ENCODE measurements at regions not wholly inside any gene's neighbourhood (a gene's known extent, or its start where the extent isn't known, plus 50 kb on each side); places are given as distances from the start of the nearest gene placed in this dataset.

GRCh38 chr6:140850438-140850837 lies 1282.3 kb upstream of the GJE1 start:
- H3K4me2 ChIP-seq (ENCODE audit: low read length), result peak overlapping the region; percentile 40
- Mint-ChIP-seq H3K36me3 (ENCODE audit: low read depth, unreplicated experiment) (no peaks in the 10 kb centered on the region), H3K27me3 (ENCODE audit: low read depth, unreplicated experiment) (no peaks in the 10 kb centered on the region), H3K27ac (ENCODE audit: unreplicated experiment) (no peak overlapping the region), H3K9me3 (ENCODE audit: unreplicated experiment) (no peaks in the 10 kb centered on the region), H3K4me1 (ENCODE audit: low read depth, unreplicated experiment) (no peaks in the 10 kb centered on the region), H3K4me3 (ENCODE audit: unreplicated experiment) (no peak overlapping the region)
- H3K79me2 ChIP-seq (ENCODE audit: insufficient read depth, low read length), result no peaks in the 10 kb centered on the region
- no peak for TF ChIP-seq EZH2 (IDR thresholded peaks at IDR 0.05; ENCODE audit: insufficient read depth, low read length)
- TF ChIP-seq, protein P1, sequence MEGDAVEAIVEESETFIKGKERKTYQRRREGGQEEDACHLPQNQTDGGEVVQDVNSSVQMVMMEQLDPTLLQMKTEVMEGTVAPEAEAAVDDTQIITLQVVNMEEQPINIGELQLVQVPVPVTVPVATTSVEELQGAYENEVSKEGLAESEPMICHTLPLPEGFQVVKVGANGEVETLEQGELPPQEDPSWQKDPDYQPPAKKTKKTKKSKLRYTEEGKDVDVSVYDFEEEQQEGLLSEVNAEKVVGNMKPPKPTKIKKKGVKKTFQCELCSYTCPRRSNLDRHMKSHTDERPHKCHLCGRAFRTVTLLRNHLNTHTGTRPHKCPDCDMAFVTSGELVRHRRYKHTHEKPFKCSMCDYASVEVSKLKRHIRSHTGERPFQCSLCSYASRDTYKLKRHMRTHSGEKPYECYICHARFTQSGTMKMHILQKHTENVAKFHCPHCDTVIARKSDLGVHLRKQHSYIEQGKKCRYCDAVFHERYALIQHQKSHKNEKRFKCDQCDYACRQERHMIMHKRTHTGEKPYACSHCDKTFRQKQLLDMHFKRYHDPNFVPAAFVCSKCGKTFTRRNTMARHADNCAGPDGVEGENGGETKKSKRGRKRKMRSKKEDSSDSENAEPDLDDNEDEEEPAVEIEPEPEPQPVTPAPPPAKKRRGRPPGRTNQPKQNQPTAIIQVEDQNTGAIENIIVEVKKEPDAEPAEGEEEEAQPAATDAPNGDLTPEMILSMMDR (IDR thresholded peaks at IDR 0.05; ENCODE audit: insufficient read depth, low read depth, low read length), result no peak
- DNase-seq (ENCODE audit: low read depth), result peak; percentile 79
- no peak overlapping the region for H2AFZ ChIP-seq (ENCODE audit: low read depth, low read length)
- no peaks in the 10 kb centered on the region for H3K9me3 ChIP-seq (ENCODE audit: insufficient read depth, low read depth, low read length)
- H4K20me1 ChIP-seq (ENCODE audit: insufficient read depth, low read length), result no peaks in the 10 kb centered on the region
- peaks cover 15% of the 10 kb centered on the region for H3K4me1 ChIP-seq (ENCODE audit: insufficient read depth, low read length)
- no peaks in the 10 kb centered on the region for H3K27me3 ChIP-seq (ENCODE audit: insufficient read depth, low read length)
- H3K4me3 ChIP-seq (ENCODE audit: insufficient read depth, low read depth, low read length), result no peak overlapping the region
- H3K9ac ChIP-seq (ENCODE audit: low read length), result no peak overlapping the region
- no peak for FAIRE-seq
- H3K36me3 ChIP-seq (ENCODE audit: insufficient read depth, low read length), result no peaks in the 10 kb centered on the region
- peak overlapping the region; percentile 53 for H3K27ac ChIP-seq (ENCODE audit: low read depth, low read length)

- Histone ChIP-seq H3K27me3 (ENCODE audit: insufficient read depth, low read length) (no peaks in the 10 kb centered on the region), H3K4me3 (ENCODE audit: insufficient read depth, low read depth, low read length) (no peak overlapping the region), H2AFZ (ENCODE audit: low read depth, low read length) (no peak overlapping the region), H4K20me1 (ENCODE audit: insufficient read depth, low read length) (no peaks in the 10 kb centered on the region), H3K27ac (ENCODE audit: low read depth, low read length) (no peak overlapping the region), H3K9me3 (ENCODE audit: insufficient read depth, low read depth, low read length) (no peaks in the 10 kb centered on the region), H3K9ac (ENCODE audit: low read length) (no peak overlapping the region), H3K4me2 (ENCODE audit: low read length) (no peak overlapping the region), H3K4me1 (ENCODE audit: insufficient read depth, low read length) (peaks cover 15% of the 10 kb centered on the region), H3K36me3 (ENCODE audit: insufficient read depth, low read length) (no peaks in the 10 kb centered on the region), H3K79me2 (ENCODE audit: insufficient read depth, low read length) (no peaks in the 10 kb centered on the region)
- H3K9me3 Mint-ChIP-seq (ENCODE audit: unreplicated experiment), result no peaks in the 10 kb centered on the region
- no peak overlapping the region for H3K4me3 Mint-ChIP-seq (ENCODE audit: unreplicated experiment)
- H3K4me1 Mint-ChIP-seq (ENCODE audit: low read depth, unreplicated experiment), result no peaks in the 10 kb centered on the region
- TF ChIP-seq, protein P1 (IDR thresholded peaks at IDR 0.05; ENCODE audit: insufficient read depth, low read depth, low read length), result no peak
- no peak for TF ChIP-seq EZH2 (IDR thresholded peaks at IDR 0.05; ENCODE audit: insufficient read depth, low read length)
- no peaks in the 10 kb centered on the region for H3K27me3 Mint-ChIP-seq (ENCODE audit: low read depth, unreplicated experiment)
- no peaks in the 10 kb centered on the region for H3K36me3 Mint-ChIP-seq (ENCODE audit: low read depth, unreplicated experiment)
- H3K27ac Mint-ChIP-seq (ENCODE audit: unreplicated experiment), result no peak overlapping the region
- DNase-seq (ENCODE audit: low read depth), result no peak
- no peak for FAIRE-seq
Observed at GRCh38 chr6:140849456-140849855, 1283.3 kb upstream of the GJE1 start.

GRCh38 chr6:140847262-140847645 lies 1285.5 kb upstream of the GJE1 start:
- Histone ChIP-seq H3K27ac (ENCODE audit: low read depth, low read length) (peak overlapping the region; percentile 11), H3K4me3 (ENCODE audit: insufficient read depth, low read depth, low read length) (no peak overlapping the region), H3K36me3 (ENCODE audit: insufficient read depth, low read length) (no peaks in the 10 kb centered on the region), H3K9ac (ENCODE audit: low read length) (no peak overlapping the region), H3K79me2 (ENCODE audit: insufficient read depth, low read length) (no peaks in the 10 kb centered on the region), H3K27me3 (ENCODE audit: insufficient read depth, low read length) (no peaks in the 10 kb centered on the region), H3K4me2 (ENCODE audit: low read length) (no peak overlapping the region), H2AFZ (ENCODE audit: low read depth, low read length) (no peak overlapping the region), H3K4me1 (ENCODE audit: insufficient read depth, low read length) (peaks cover 15% of the 10 kb centered on the region), H4K20me1 (ENCODE audit: insufficient read depth, low read length) (no peaks in the 10 kb centered on the region), H3K9me3 (ENCODE audit: insufficient read depth, low read depth, low read length) (no peaks in the 10 kb centered on the region)
- DNase-seq (ENCODE audit: low read depth) (no peak), FAIRE-seq (peak; percentile 32)
- TF ChIP-seq, protein P1 (IDR thresholded peaks at IDR 0.05; ENCODE audit: insufficient read depth, low read depth, low read length), result no peak
- TF ChIP-seq EZH2 (IDR thresholded peaks at IDR 0.05; ENCODE audit: insufficient read depth, low read length), result no peak
- no peaks in the 10 kb centered on the region for H3K9me3 Mint-ChIP-seq (ENCODE audit: unreplicated experiment)
- no peaks in the 10 kb centered on the region for H3K36me3 Mint-ChIP-seq (ENCODE audit: low read depth, unreplicated experiment)
- no peak overlapping the region for H3K4me3 Mint-ChIP-seq (ENCODE audit: unreplicated experiment)
- no peaks in the 10 kb centered on the region for H3K4me1 Mint-ChIP-seq (ENCODE audit: low read depth, unreplicated experiment)
- no peak overlapping the region for H3K27ac Mint-ChIP-seq (ENCODE audit: unreplicated experiment)
- no peaks in the 10 kb centered on the region for H3K27me3 Mint-ChIP-seq (ENCODE audit: low read depth, unreplicated experiment)
